ENCODE measurements at regions not wholly inside any gene's neighbourhood (a gene's known extent, or its start where the extent isn't known, plus 50 kb on each side); places are given as distances from the start of the nearest gene placed in this dataset.

GRCh38 chr19:31416548-31416947 lies 67.3 kb upstream of the TSHZ3 start:
- no peak for TF ChIP-seq CTCF (IDR thresholded peaks at IDR 0.05)

GRCh38 chr19:31418055-31418454 lies 68.8 kb upstream of the TSHZ3 start:
- no peak for DNase-seq (ENCODE audit: low spot score)
- H3K36me3 Mint-ChIP-seq (ENCODE audit: low read depth): no peaks in the 10 kb centered on the region
- TF ChIP-seq CTCF (IDR thresholded peaks at IDR 0.05): no peak
- H3K27ac Mint-ChIP-seq (ENCODE audit: unreplicated experiment): no peak overlapping the region
- no peaks in the 10 kb centered on the region for H3K9me3 Mint-ChIP-seq (ENCODE audit: low read depth)
- no peaks in the 10 kb centered on the region for H3K4me1 Mint-ChIP-seq (ENCODE audit: low read depth)
- H3K27me3 Mint-ChIP-seq (ENCODE audit: low read depth): peaks cover 32% of the 10 kb centered on the region
- no peak overlapping the region for H3K4me3 Mint-ChIP-seq (ENCODE audit: unreplicated experiment)

More at GRCh38 chr19:31416548-31416947, 67.3 kb upstream of the TSHZ3 start:
- Mint-ChIP-seq H3K4me1 (ENCODE audit: low read depth) (no peaks in the 10 kb centered on the region), H3K36me3 (ENCODE audit: low read depth) (no peaks in the 10 kb centered on the region), H3K27ac (ENCODE audit: unreplicated experiment) (no peak overlapping the region), H3K9me3 (ENCODE audit: low read depth) (no peaks in the 10 kb centered on the region), H3K4me3 (ENCODE audit: unreplicated experiment) (no peak overlapping the region), H3K27me3 (ENCODE audit: low read depth) (peaks cover 25% of the 10 kb centered on the region)
- no peak for DNase-seq (ENCODE audit: low spot score)

- no peak for TF ChIP-seq CTCF (IDR thresholded peaks at IDR 0.05)
- H3K4me3 Mint-ChIP-seq (ENCODE audit: unreplicated experiment): no peak overlapping the region
- no peak overlapping the region for H3K27ac Mint-ChIP-seq (ENCODE audit: unreplicated experiment)
- no peak for DNase-seq (ENCODE audit: low spot score)
- no peaks in the 10 kb centered on the region for H3K9me3 Mint-ChIP-seq (ENCODE audit: low read depth)
- H3K36me3 Mint-ChIP-seq (ENCODE audit: low read depth): no peaks in the 10 kb centered on the region
- peaks cover 31% of the 10 kb centered on the region for H3K27me3 Mint-ChIP-seq (ENCODE audit: low read depth)
- no peaks in the 10 kb centered on the region for H3K4me1 Mint-ChIP-seq (ENCODE audit: low read depth)
These were observed 69.6 kb upstream of the TSHZ3 start for GRCh38 chr19:31418692-31419430.

- no peak for DNase-seq (ENCODE audit: low spot score)
- Mint-ChIP-seq H3K27ac (ENCODE audit: unreplicated experiment) (no peak overlapping the region), H3K36me3 (ENCODE audit: low read depth) (no peaks in the 10 kb centered on the region), H3K27me3 (ENCODE audit: low read depth) (peaks cover 30% of the 10 kb centered on the region), H3K4me3 (ENCODE audit: unreplicated experiment) (no peak overlapping the region), H3K9me3 (ENCODE audit: low read depth) (no peaks in the 10 kb centered on the region), H3K4me1 (ENCODE audit: low read depth) (no peaks in the 10 kb centered on the region)
- TF ChIP-seq CTCF (IDR thresholded peaks at IDR 0.05): no peak
These were observed 70.7 kb upstream of the TSHZ3 start for GRCh38 chr19:31419871-31420445.

- no peak overlapping the region for H3K4me3 Mint-ChIP-seq (ENCODE audit: unreplicated experiment)
- no peaks in the 10 kb centered on the region for H3K36me3 Mint-ChIP-seq (ENCODE audit: low read depth)
- TF ChIP-seq CTCF (IDR thresholded peaks at IDR 0.05): no peak
- no peak for DNase-seq (ENCODE audit: low spot score)
- no peaks in the 10 kb centered on the region for H3K9me3 Mint-ChIP-seq (ENCODE audit: low read depth)
- H3K4me1 Mint-ChIP-seq (ENCODE audit: low read depth): no peaks in the 10 kb centered on the region
- peaks cover 23% of the 10 kb centered on the region for H3K27me3 Mint-ChIP-seq (ENCODE audit: low read depth)
- no peak overlapping the region for H3K27ac Mint-ChIP-seq (ENCODE audit: unreplicated experiment)
These were observed 71.8 kb upstream of the TSHZ3 start for GRCh38 chr19:31421082-31421481.

All from chondrocyte (in vitro differentiated cells).